BE2C (cell line): ENCODE measurements at regions not wholly inside any gene's neighbourhood (a gene's known extent, or its start where the extent isn't known, plus 50 kb on each side); places are given as distances from the start of the nearest gene placed in this dataset.

Experiments
- DNase-seq: peaks from one replicate; pipeline ENCODE4 v3.0.0-alpha.2; 2020
- H3K27me3 ChIP-seq: fragments of 250-450 bp; sonication (Bioruptor Pico); 2 replicates; pipeline ENCODE4 v1.5.1; 2020; ENCODE audit warnings: mild to moderate bottlenecking
- H3K36me3 ChIP-seq: fragments of 250-450 bp; sonication (Bioruptor Pico); 2 replicates; pipeline ENCODE4 v1.5.1; 2020; ENCODE audit warnings: mild to moderate bottlenecking
- H3K4me1 ChIP-seq: fragments of 250-450 bp; sonication (Bioruptor Pico); 2 replicates; pipeline ENCODE4 v1.5.1; 2020
- H3K4me3 ChIP-seq: 2 replicates; pipeline ENCODE4 v1.5.1; 2011; ENCODE audit warnings: low read depth, low read length
- H3K9me3 ChIP-seq: fragments of 250-450 bp; sonication (Bioruptor Pico); 2 replicates; pipeline ENCODE4 v1.5.1; 2020
- TF ChIP-seq, protein P1 (sequence below): IDR thresholded peaks from 2 replicates; pipeline ENCODE4 v1.5.1; 2012; ENCODE audit warnings: mild to moderate bottlenecking, low read depth, low read length

DNA sequence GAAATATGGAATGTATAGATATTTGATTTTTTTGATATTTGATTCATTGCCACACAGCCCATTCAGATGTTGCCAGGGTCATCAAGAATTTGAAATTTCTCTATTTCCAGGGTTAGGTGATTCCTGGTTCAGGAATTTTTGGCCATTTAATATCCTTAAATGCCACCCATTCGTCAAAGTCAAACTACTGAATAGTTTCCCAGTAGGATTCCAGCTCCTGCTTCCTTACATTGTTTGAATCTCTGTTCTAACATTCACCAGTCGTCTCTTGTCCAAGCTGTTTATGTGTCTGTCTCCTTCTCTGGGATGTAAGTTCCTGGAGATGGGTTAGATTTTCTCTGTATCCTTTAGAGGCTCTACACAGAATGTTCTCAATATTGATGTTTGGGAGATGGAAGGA lies 124.9 kb upstream of the TLE3 start:
- Histone ChIP-seq H3K4me1 (peaks cover 17% of the 10 kb centered on the region), H3K4me3 (no peak overlapping the region), H3K27me3 (no peaks in the 10 kb centered on the region), H3K36me3 (no peaks in the 10 kb centered on the region), H3K9me3 (no peaks in the 10 kb centered on the region)
- TF ChIP-seq, protein P1, sequence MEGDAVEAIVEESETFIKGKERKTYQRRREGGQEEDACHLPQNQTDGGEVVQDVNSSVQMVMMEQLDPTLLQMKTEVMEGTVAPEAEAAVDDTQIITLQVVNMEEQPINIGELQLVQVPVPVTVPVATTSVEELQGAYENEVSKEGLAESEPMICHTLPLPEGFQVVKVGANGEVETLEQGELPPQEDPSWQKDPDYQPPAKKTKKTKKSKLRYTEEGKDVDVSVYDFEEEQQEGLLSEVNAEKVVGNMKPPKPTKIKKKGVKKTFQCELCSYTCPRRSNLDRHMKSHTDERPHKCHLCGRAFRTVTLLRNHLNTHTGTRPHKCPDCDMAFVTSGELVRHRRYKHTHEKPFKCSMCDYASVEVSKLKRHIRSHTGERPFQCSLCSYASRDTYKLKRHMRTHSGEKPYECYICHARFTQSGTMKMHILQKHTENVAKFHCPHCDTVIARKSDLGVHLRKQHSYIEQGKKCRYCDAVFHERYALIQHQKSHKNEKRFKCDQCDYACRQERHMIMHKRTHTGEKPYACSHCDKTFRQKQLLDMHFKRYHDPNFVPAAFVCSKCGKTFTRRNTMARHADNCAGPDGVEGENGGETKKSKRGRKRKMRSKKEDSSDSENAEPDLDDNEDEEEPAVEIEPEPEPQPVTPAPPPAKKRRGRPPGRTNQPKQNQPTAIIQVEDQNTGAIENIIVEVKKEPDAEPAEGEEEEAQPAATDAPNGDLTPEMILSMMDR, result no peak
- DNase-seq, result no peak

DNA sequence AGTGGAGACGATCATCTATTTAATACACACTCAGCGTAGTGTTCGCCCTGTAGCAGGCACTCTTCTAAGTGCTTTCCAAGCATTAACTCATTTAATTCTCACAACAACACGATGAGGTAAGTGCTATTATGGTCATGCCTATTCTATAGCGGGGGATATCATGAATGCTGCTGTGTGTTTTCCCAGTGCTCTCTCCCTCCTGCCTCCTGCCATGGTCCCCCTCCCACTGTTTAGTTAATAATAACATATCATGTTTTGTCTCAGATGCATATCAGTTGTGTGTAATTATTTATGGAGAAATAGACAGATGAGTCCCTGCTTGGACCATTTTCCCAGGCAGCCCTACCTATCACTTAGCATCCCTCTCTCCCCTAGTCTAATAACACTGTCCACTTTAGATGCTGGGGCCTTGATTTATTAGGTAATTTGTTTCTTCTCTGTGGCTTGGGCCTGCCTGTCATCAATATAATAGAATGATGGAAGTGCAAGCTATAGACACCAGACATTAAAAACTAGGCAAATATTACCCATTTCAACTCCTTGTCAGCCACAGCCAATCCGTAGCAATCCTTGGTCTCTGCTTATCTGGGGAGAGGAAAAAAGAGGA lies 122.9 kb upstream of the TLE3 start:
- no peaks in the 10 kb centered on the region for H3K9me3 ChIP-seq
- H3K36me3 ChIP-seq, result no peaks in the 10 kb centered on the region
- DNase-seq, result no peak
- TF ChIP-seq, protein P1, result no peak
- H3K27me3 ChIP-seq, result no peaks in the 10 kb centered on the region
- H3K4me1 ChIP-seq, result peaks cover 30% of the 10 kb centered on the region
- no peak overlapping the region for H3K4me3 ChIP-seq

DNA sequence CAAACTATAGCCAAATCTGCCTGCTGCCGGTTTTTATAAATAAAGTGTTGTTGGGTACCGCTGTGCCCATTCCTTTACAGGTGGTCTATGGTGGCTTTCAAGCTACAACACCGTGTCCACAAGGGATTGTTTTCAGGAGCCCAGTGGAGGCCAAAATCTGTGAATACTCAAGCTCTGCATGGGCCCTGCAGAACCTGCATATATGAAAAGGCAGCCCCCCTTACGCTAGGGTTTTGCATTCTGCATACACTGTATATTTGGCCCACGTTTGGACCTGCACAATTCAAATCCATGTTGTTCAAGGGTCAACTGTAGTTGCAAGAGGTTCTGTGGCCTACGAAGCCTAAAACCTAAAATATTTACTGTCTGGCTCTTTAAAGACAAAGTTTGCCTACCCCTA lies 122.2 kb upstream of the TLE3 start:
- no peaks in the 10 kb centered on the region for H3K27me3 ChIP-seq
- H3K36me3 ChIP-seq, result no peaks in the 10 kb centered on the region
- no peak for DNase-seq
- no peak overlapping the region for H3K4me3 ChIP-seq
- H3K4me1 ChIP-seq, result peaks cover 30% of the 10 kb centered on the region
- TF ChIP-seq, protein P1, result no peak
- no peaks in the 10 kb centered on the region for H3K9me3 ChIP-seq

DNA sequence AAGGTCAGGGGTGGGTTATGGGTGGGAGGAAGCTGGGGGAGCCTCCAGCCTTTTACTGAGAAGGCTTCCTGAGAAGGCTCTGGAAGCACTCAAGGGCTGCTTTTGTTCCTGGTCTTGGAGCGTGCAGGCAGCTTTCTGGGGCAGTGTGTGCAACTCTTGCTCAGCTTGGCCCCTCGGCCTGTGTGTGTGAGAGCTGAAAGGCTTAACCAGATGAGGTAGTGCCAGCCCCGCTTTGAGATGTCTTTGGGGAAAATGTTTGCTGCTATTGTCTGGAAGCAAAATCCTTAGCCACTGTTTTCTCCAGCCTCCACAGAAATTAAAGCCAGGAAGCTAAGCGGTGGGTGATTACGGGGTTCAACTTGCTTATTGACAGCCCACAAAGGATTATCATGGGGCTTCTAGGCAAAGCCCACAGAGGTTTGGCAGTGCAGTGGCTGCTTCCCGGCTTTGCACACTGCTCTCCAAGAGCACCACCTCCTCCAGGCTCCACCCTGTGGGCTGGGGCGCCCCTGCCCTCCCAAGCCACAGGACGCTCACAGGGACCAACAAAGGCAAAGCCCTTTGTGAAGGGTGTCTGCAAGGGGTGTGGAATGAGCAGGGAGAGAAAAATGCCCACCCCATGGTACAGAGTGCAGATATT lies 121.7 kb upstream of the TLE3 start:
- H3K4me1 ChIP-seq, result peaks cover 30% of the 10 kb centered on the region
- H3K9me3 ChIP-seq, result no peaks in the 10 kb centered on the region
- no peak for DNase-seq
- no peaks in the 10 kb centered on the region for H3K36me3 ChIP-seq
- TF ChIP-seq, protein P1, result no peak
- no peaks in the 10 kb centered on the region for H3K27me3 ChIP-seq
- H3K4me3 ChIP-seq, result no peak overlapping the region

DNA sequence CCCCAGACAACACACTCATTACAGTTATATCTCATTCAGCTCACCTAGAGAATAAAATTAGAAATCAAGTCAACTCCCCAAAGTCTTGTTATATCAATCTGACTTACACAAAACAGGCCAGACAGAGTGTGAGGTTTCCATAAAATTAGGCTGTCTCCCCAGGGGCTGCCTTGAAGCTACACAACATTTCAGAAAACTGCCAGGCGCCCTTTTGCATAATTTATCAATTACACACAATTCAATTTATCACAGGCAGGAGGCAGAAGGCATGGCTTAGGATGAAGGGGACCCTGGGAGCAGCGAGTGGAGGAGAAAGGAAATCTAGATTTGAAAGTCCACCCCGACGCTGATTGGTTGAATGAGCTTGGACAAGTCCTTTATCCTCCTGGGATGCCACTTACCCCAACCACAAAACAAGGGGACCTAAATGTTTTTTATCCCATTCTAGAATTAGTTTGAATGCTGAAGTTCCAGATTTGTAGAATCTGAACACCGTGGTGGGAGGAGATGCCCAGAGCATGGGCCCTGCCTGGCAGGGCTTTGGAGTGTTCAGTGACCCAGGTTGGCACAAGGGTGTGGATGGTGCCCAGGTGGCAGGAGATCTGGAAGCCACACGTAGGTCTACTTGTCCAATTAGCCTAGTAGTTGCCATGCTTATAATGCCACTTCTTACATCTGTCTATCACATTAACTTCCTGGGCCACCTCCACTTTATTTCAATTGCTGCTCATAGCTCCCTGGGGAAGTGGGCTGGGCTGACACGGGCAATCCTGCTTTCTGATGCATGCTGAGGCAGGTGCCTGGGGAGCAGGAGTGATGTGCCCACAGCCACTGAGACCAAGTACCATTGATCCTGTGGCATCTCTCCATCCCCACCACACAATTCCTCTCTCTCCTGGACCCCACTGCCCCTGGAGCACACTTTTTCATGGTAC lies 119.8 kb upstream of the TLE3 start:
- TF ChIP-seq, protein P1, result peak; percentile 30
- H3K4me3 ChIP-seq, result no peak overlapping the region
- no peaks in the 10 kb centered on the region for H3K36me3 ChIP-seq
- DNase-seq, result peak; percentile 72
- H3K4me1 ChIP-seq, result peaks cover 31% of the 10 kb centered on the region
- H3K9me3 ChIP-seq, result no peaks in the 10 kb centered on the region
- no peaks in the 10 kb centered on the region for H3K27me3 ChIP-seq
